ENCODE measurements at regions not wholly inside any gene's neighbourhood (a gene's known extent, or its start where the extent isn't known, plus 50 kb on each side); places are given as distances from the start of the nearest gene placed in this dataset.
"Not testable (repeated sequence)": the region's sequence is repeated elsewhere in the genome, so short reads cannot be mapped to it uniquely, and the experiment has no call there.

DNA sequence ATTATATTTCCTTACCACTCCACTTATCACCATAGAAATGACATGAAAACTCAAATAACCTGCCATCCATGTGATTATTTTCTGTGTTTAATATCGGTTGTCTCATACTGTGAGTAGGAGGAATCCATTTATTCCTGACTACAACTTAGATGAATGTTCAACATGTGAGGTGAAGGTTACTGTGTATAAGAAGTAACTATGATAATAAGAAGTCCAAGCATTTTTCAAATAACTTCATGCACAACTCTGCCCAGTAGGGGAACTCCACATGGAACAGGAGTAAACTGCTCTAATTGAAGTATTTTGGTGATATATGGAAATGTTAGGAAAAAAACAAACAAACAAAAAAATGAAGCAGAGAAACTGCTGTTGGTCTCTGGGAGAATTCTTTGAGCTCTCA lies 447.5 kb upstream of the GRIN3A start:
- Mint-ChIP-seq H3K27ac (no peak overlapping the region), H3K9me3 (peaks cover 0 to 11% (median 3%) of the 10 kb centered on the region in 11 donors), H3K27me3 (no peaks in the 10 kb centered on the region), H3K36me3 (no peaks in the 10 kb centered on the region), H3K4me3 (no peak overlapping the region), H3K4me1 (no peaks in the 10 kb centered on the region)
- H3K36me3 ChIP-seq (ENCODE audit: control insufficient read depth in 2 of 3, insufficient read depth in 3 of 3, low read length in 3 of 3): no peaks in the 10 kb centered on the region
- no peaks in the 10 kb centered on the region for H3K9me3 ChIP-seq (ENCODE audit: control insufficient read depth in 2 of 3, low read length in 3 of 3)
- no peak overlapping the region for H3K4me3 ChIP-seq (ENCODE audit: low read length)
- no peak for DNase-seq
- H3K27me3 ChIP-seq (ENCODE audit: control insufficient read depth in 2 of 2, insufficient read depth in 2 of 2, low read length in 2 of 2): no peaks in the 10 kb centered on the region
- no peaks in the 10 kb centered on the region for H3K4me1 ChIP-seq (ENCODE audit: control insufficient read depth in 2 of 2, insufficient read depth in 2 of 2, low read length in 2 of 2)
- ChIA-PET CTCF (no interaction called here), POLR2A (no interaction called here)
- H3K27ac ChIP-seq (ENCODE audit: low read depth, low read length): no peak overlapping the region
- ATAC-seq: no peak
- intact Hi-C loops (cut with micrococcal nuclease): no loop called here

DNA sequence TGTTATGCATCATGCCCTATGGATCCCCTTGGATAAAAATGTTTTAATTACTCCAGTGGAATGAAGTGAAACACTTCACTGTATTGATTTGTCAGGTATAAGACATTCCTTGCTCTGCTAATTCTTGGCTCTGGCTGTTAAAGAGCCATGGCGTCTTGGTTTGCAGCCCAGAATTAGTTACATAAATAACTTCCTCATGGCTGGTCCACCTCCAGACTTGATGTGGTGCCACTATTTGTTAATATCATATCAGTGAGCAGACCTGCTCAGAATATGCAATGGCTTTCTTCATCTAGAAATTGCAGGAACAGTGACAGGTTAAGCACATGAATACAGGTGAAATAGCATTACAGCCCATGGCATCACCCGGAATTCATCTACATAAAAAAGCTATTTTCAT lies 446.9 kb upstream of the GRIN3A start:
- DNase-seq: no peak

DNA sequence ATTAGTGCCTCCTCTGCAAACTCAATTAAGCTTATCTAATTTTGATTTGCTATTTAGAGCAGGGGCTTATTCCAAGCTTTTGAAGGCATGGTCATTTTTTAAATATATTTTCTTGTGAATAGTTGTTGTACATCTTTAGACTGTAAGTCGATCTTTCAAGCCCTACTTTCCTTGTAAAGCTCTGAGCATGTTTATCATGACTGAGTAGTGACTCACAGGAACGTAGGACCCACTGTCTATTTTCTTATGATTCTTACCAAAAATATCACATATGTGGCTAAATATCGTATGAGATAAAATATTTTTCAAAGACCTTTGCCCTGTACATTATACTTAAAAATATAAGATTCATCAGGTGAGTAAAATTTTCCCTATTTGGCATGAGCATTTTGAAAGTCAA lies 440.4 kb upstream of the GRIN3A start:
- Histone ChIP-seq H3K4me3 (ENCODE audit: low read length) (no peak overlapping the region), H3K27ac (ENCODE audit: low read depth, low read length) (no peak overlapping the region), H3K9me3 (ENCODE audit: control insufficient read depth in 2 of 3, low read length in 3 of 3) (peaks cover 0 to 5% (median 0%) of the 10 kb centered on the region in 3 experiments), H3K4me1 (ENCODE audit: control insufficient read depth in 2 of 2, insufficient read depth in 2 of 2, low read length in 2 of 2) (no peaks in the 10 kb centered on the region), H3K27me3 (ENCODE audit: control insufficient read depth in 2 of 2, insufficient read depth in 2 of 2, low read length in 2 of 2) (no peaks in the 10 kb centered on the region), H3K36me3 (ENCODE audit: control insufficient read depth in 2 of 3, insufficient read depth in 3 of 3, low read length in 3 of 3) (no peaks in the 10 kb centered on the region)
- intact Hi-C loops (cut with micrococcal nuclease): no loop called here
- ATAC-seq (no peak), DNase-seq (no peak)
- H3K27ac Mint-ChIP-seq: no peak overlapping the region
- no peaks in the 10 kb centered on the region for H3K4me1 Mint-ChIP-seq
- no peaks in the 10 kb centered on the region for H3K27me3 Mint-ChIP-seq
- no peak overlapping the region for H3K4me3 Mint-ChIP-seq
- POLR2A ChIA-PET: no interaction called here
- H3K9me3 Mint-ChIP-seq: peaks cover 0 to 26% (median 12%) of the 10 kb centered on the region in 11 donors
- H3K36me3 Mint-ChIP-seq: no peaks in the 10 kb centered on the region
- CTCF ChIA-PET: no interaction called here

More for the DNA sequence above, 446.9 kb upstream of the GRIN3A start:
- H3K27me3 Mint-ChIP-seq: no peaks in the 10 kb centered on the region
- no peaks in the 10 kb centered on the region for H3K4me1 Mint-ChIP-seq
- Histone ChIP-seq H3K27me3 (ENCODE audit: control insufficient read depth in 2 of 2, insufficient read depth in 2 of 2, low read length in 2 of 2) (no peaks in the 10 kb centered on the region), H3K9me3 (ENCODE audit: control insufficient read depth in 2 of 3, low read length in 3 of 3) (no peaks in the 10 kb centered on the region), H3K4me1 (ENCODE audit: control insufficient read depth in 2 of 2, insufficient read depth in 2 of 2, low read length in 2 of 2) (no peaks in the 10 kb centered on the region), H3K36me3 (ENCODE audit: control insufficient read depth in 2 of 3, insufficient read depth in 3 of 3, low read length in 3 of 3) (no peaks in the 10 kb centered on the region), H3K27ac (ENCODE audit: low read depth, low read length) (no peak overlapping the region), H3K4me3 (ENCODE audit: low read length) (no peak overlapping the region)
- no peaks in the 10 kb centered on the region for H3K36me3 Mint-ChIP-seq
- peaks cover 0 to 11% (median 5%) of the 10 kb centered on the region in 11 donors for H3K9me3 Mint-ChIP-seq
- ATAC-seq: no peak
- H3K27ac Mint-ChIP-seq: no peak overlapping the region
- ChIA-PET CTCF (no interaction called here), POLR2A (no interaction called here)
- intact Hi-C loops (cut with micrococcal nuclease): no loop called here
- H3K4me3 Mint-ChIP-seq: no peak overlapping the region

DNA sequence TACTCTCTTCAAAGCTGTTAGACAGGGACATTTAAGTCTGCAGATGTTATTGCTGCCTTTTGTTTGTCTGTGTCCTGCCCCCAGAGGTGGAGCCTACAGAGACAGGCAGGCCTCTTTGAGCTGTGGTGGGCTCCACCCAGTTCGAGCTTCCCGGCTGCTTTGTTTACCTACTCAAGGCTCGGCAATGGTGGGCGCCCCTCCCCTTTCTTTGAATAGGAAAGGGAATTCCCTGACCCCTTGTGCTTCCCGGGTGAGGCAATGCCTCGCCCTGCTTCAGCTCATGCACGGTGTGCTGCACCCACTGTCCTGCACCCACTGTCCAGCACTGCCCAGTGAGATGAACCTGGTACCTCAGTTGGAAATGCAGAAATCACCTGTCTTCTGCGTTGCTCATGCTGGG lies 435.8 kb upstream of the GRIN3A start:
- H3K27me3 ChIP-seq (ENCODE audit: control insufficient read depth in 2 of 2, insufficient read depth in 2 of 2, low read length in 2 of 2); ATAC-seq; H3K27ac Mint-ChIP-seq; CTCF ChIA-PET; H3K4me3 Mint-ChIP-seq; H3K36me3 ChIP-seq (ENCODE audit: control insufficient read depth in 2 of 3, insufficient read depth in 3 of 3, low read length in 3 of 3); H3K4me1 ChIP-seq (ENCODE audit: control insufficient read depth in 2 of 2, insufficient read depth in 2 of 2, low read length in 2 of 2); DNase-seq; H3K27ac ChIP-seq (ENCODE audit: low read depth, low read length); H3K4me1 Mint-ChIP-seq; POLR2A ChIA-PET; H3K4me3 ChIP-seq (ENCODE audit: low read length); H3K9me3 ChIP-seq (ENCODE audit: control insufficient read depth in 2 of 3, low read length in 3 of 3); intact Hi-C loops (cut with micrococcal nuclease); H3K27me3 Mint-ChIP-seq; H3K36me3 Mint-ChIP-seq: not testable (repeated sequence)
- peaks cover 0 to 32% (median 11%) of the 10 kb centered on the region in 11 donors for H3K9me3 Mint-ChIP-seq

GRCh38 chr9:102164247-102164646 lies 425.8 kb upstream of the GRIN3A start:
- no peaks in the 10 kb centered on the region for H3K9me3 ChIP-seq (ENCODE audit: control insufficient read depth in 2 of 3, low read length in 3 of 3)
- no peaks in the 10 kb centered on the region for H3K36me3 ChIP-seq (ENCODE audit: control insufficient read depth in 2 of 3, insufficient read depth in 3 of 3, low read length in 3 of 3)
- H3K4me3 ChIP-seq (ENCODE audit: low read length): no peak overlapping the region
- no peaks in the 10 kb centered on the region for H3K4me1 ChIP-seq (ENCODE audit: control insufficient read depth in 2 of 2, insufficient read depth in 2 of 2, low read length in 2 of 2)
- DNase-seq (no peak), ATAC-seq (no peak)
- no peak overlapping the region for H3K27ac ChIP-seq (ENCODE audit: low read depth, low read length)
- intact Hi-C loops (cut with micrococcal nuclease): no loop called here
- Mint-ChIP-seq H3K27me3 (no peaks in the 10 kb centered on the region), H3K36me3 (no peaks in the 10 kb centered on the region), H3K27ac (no peak overlapping the region), H3K4me1 (no peaks in the 10 kb centered on the region), H3K9me3 (peaks cover 0 to 8% (median 2%) of the 10 kb centered on the region in 11 donors), H3K4me3 (no peak overlapping the region)
- H3K27me3 ChIP-seq (ENCODE audit: control insufficient read depth in 2 of 2, insufficient read depth in 2 of 2, low read length in 2 of 2): no peaks in the 10 kb centered on the region
- CTCF ChIA-PET: no interaction called here
- POLR2A ChIA-PET: no interaction called here

DNA sequence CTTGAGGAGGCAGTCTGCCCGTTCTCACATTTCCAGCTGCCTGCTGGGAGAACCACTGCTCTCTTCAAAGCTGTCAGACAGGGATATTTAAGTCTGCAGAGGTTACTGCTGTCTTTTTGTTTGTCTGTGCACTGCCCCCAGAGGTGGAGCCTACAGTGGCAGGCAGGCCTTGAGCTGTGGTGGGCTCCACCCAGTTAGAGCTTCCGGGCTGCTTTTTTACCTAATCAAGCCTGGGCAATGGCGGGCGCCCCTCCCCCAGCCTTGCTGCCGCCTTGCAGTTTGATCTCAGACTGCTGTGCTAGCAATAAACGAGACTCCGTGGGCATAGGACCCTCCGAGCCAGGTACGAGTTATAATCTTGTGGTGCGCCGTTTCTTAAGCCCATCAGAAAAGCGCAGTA lies 414.6 kb upstream of the GRIN3A start:
- H3K27me3 ChIP-seq (ENCODE audit: control insufficient read depth in 2 of 2, insufficient read depth in 2 of 2, low read length in 2 of 2); H3K4me3 Mint-ChIP-seq; ATAC-seq; H3K27ac ChIP-seq (ENCODE audit: low read depth, low read length); H3K36me3 ChIP-seq (ENCODE audit: control insufficient read depth in 2 of 3, insufficient read depth in 3 of 3, low read length in 3 of 3); H3K9me3 ChIP-seq (ENCODE audit: control insufficient read depth in 2 of 3, low read length in 3 of 3); H3K4me3 ChIP-seq (ENCODE audit: low read length); H3K36me3 Mint-ChIP-seq; POLR2A ChIA-PET; H3K4me1 Mint-ChIP-seq; intact Hi-C loops (cut with micrococcal nuclease); CTCF ChIA-PET; H3K27ac Mint-ChIP-seq; H3K27me3 Mint-ChIP-seq; H3K4me1 ChIP-seq (ENCODE audit: control insufficient read depth in 2 of 2, insufficient read depth in 2 of 2, low read length in 2 of 2); DNase-seq: not testable (repeated sequence)
- H3K9me3 Mint-ChIP-seq: peaks cover 0 to 34% (median 9%) of the 10 kb centered on the region in 11 donors

- ChIA-PET POLR2A (no interaction called here), CTCF (no interaction called here)
- DNase-seq (no peak), ATAC-seq (no peak)
- H3K27me3 Mint-ChIP-seq: no peaks in the 10 kb centered on the region
- no peaks in the 10 kb centered on the region for H3K36me3 Mint-ChIP-seq
- H3K27ac Mint-ChIP-seq: no peak overlapping the region
- H3K4me3 ChIP-seq (ENCODE audit: low read length): no peak overlapping the region
- H3K36me3 ChIP-seq (ENCODE audit: control insufficient read depth in 2 of 3, insufficient read depth in 3 of 3, low read length in 3 of 3): no peaks in the 10 kb centered on the region
- H3K4me1 ChIP-seq (ENCODE audit: control insufficient read depth in 2 of 2, insufficient read depth in 2 of 2, low read length in 2 of 2): no peaks in the 10 kb centered on the region
- intact Hi-C loops (cut with micrococcal nuclease): no loop called here
- H3K4me1 Mint-ChIP-seq: no peaks in the 10 kb centered on the region
- H3K9me3 ChIP-seq (ENCODE audit: control insufficient read depth in 2 of 3, low read length in 3 of 3): no peaks in the 10 kb centered on the region
- no peak overlapping the region for H3K27ac ChIP-seq (ENCODE audit: low read depth, low read length)
- H3K27me3 ChIP-seq (ENCODE audit: control insufficient read depth in 2 of 2, insufficient read depth in 2 of 2, low read length in 2 of 2): no peaks in the 10 kb centered on the region
- peaks cover under 1 to 18% (median 9%) of the 10 kb centered on the region in 11 donors for H3K9me3 Mint-ChIP-seq
- no peak overlapping the region for H3K4me3 Mint-ChIP-seq
These were observed 397.3 kb upstream of the GRIN3A start for GRCh38 chr9:102135768-102136167.
